GM18498 (cell line): ENCODE measurements at regions not wholly inside any gene's neighbourhood (a gene's known extent, or its start where the extent isn't known, plus 50 kb on each side); places are given as distances from the start of the nearest gene placed in this dataset.
"Not testable (repeated sequence)": the region's sequence is repeated elsewhere in the genome, so short reads cannot be mapped to it uniquely, and the experiment has no call there.

ENCODE experiments used
- ATAC-seq: cut with Tn5 transposase; IDR thresholded peaks from one replicate; pipeline ENCODE4 v1.9.1; 2021; ENCODE audit warnings: mild to moderate bottlenecking, moderate library complexity; ENCODE audit not compliant: unreplicated experiment

GRCh38 chr7:69062020-69062765, 536.1 kb upstream of the AUTS2 start:
- no peak for ATAC-seq

- ATAC-seq, result no peak
Observed at GRCh38 chr7:69067397-69067796, 530.9 kb upstream of the AUTS2 start.

- no peak for ATAC-seq
Observed at GRCh38 chr7:69070476-69070875, 527.8 kb upstream of the AUTS2 start.

GRCh38 chr7:69076566-69076965, 521.7 kb upstream of the AUTS2 start:
- no peak for ATAC-seq

- ATAC-seq, result no peak
Observed at GRCh38 chr7:69078997-69079769, 519.1 kb upstream of the AUTS2 start.

GRCh38 chr7:69087281-69087680, 511.0 kb upstream of the AUTS2 start:
- not testable (repeated sequence) for ATAC-seq

GRCh38 chr7:69088185-69088584, 510.1 kb upstream of the AUTS2 start:
- no peak for ATAC-seq

GRCh38 chr7:69090936-69091335, 507.3 kb upstream of the AUTS2 start:
- ATAC-seq, result no peak

- no peak for ATAC-seq
Observed at GRCh38 chr7:69091521-69091920, 506.8 kb upstream of the AUTS2 start.

GRCh38 chr7:69095127-69095526, 503.1 kb upstream of the AUTS2 start:
- ATAC-seq, result no peak

GRCh38 chr7:69095649-69096048, 502.6 kb upstream of the AUTS2 start:
- no peak for ATAC-seq

- no peak for ATAC-seq
Observed at GRCh38 chr7:69104023-69104422, 494.3 kb upstream of the AUTS2 start.

GRCh38 chr7:69105092-69105491, 493.2 kb upstream of the AUTS2 start:
- ATAC-seq, result no peak

GRCh38 chr7:69105981-69106380, 492.3 kb upstream of the AUTS2 start:
- no peak for ATAC-seq

- not testable (repeated sequence) for ATAC-seq
Observed at GRCh38 chr7:69106449-69106848, 491.8 kb upstream of the AUTS2 start.

- ATAC-seq, result not testable (repeated sequence)
Observed at GRCh38 chr7:69106946-69107345, 491.3 kb upstream of the AUTS2 start.

- ATAC-seq, result no peak
Observed at GRCh38 chr7:69108097-69108496, 490.2 kb upstream of the AUTS2 start.

- ATAC-seq, result no peak
Observed at GRCh38 chr7:69109246-69109645, 489.0 kb upstream of the AUTS2 start.

GRCh38 chr7:69109879-69110278, 488.4 kb upstream of the AUTS2 start:
- no peak for ATAC-seq

GRCh38 chr7:69110450-69111050, 487.7 kb upstream of the AUTS2 start:
- no peak for ATAC-seq

- ATAC-seq, result no peak
Observed at GRCh38 chr7:69114374-69114773, 483.9 kb upstream of the AUTS2 start.

- no peak for ATAC-seq
Observed at GRCh38 chr7:69115788-69116187, 482.5 kb upstream of the AUTS2 start.
